OCI-LY1 (cell line): ENCODE measurements at regions not wholly inside any gene's neighbourhood (a gene's known extent, or its start where the extent isn't known, plus 50 kb on each side); places are given as distances from the start of the nearest gene placed in this dataset.

Source experiments
- H2AFZ ChIP-seq: fragments of 200-600 bp; sonication (generic), shearing (Covaris generic); 2 replicates; pipeline ENCODE4 v1.6.0; 2014; ENCODE audit warnings: antibody characterized with exemption, mild to moderate bottlenecking, low read length
- H3F3A ChIP-seq: fragments of 200-600 bp; sonication (generic), shearing (Covaris generic); 2 replicates; pipeline ENCODE4 v1.6.0; 2014; ENCODE audit warnings: mild to moderate bottlenecking, antibody characterized with exemption, low read length, moderate library complexity; ENCODE audit not compliant: insufficient read depth
- H3K27ac ChIP-seq: fragments of 200-600 bp; sonication (generic); 2 replicates; pipeline ENCODE4 v1.5.1; 2014; ENCODE audit warnings: low read length, mixed run types, mild to moderate bottlenecking, low read depth; ENCODE audit not compliant: poor library complexity, severe bottlenecking
- H3K27me3 ChIP-seq: fragments of 200-600 bp; sonication (generic); 2 replicates; pipeline ENCODE4 v1.6.0; 2014; ENCODE audit warnings: antibody characterized with exemption, mild to moderate bottlenecking, low read length, moderate library complexity; ENCODE audit not compliant: insufficient read depth
- H3K36me3 ChIP-seq: fragments of 200-600 bp; sonication (generic); 2 replicates; pipeline ENCODE4 v1.6.1; 2014; ENCODE audit warnings: mild to moderate bottlenecking, antibody characterized with exemption, low read length, moderate library complexity, mixed read lengths; ENCODE audit not compliant: insufficient read depth
- H3K4me1 ChIP-seq: fragments of 200-600 bp; sonication (generic); 2 replicates; pipeline ENCODE4 v1.5.1; 2014; ENCODE audit warnings: mild to moderate bottlenecking, low read length, moderate library complexity; ENCODE audit not compliant: insufficient read depth, severe bottlenecking
- H3K4me2 ChIP-seq: fragments of 200-600 bp; sonication (generic), shearing (Covaris generic); 2 replicates; pipeline ENCODE4 v1.6.1; 2014; ENCODE audit warnings: low read length
- H3K4me3 ChIP-seq: fragments of 200-600 bp; sonication (generic); 2 replicates; pipeline ENCODE4 v1.5.1; 2014; ENCODE audit warnings: low read length, low read depth, mild to moderate bottlenecking, mixed read lengths; ENCODE audit not compliant: poor library complexity, severe bottlenecking
- H3K79me2 ChIP-seq: fragments of 200-600 bp; shearing (Covaris generic); 2 replicates; pipeline ENCODE4 v1.6.1; 2016; ENCODE audit warnings: mixed run types, low read length, mixed read lengths; ENCODE audit not compliant: insufficient read depth
- H3K9ac ChIP-seq: fragments of 200-600 bp; sonication (generic), shearing (Covaris generic); 2 replicates; pipeline ENCODE4 v1.6.1; 2014; ENCODE audit warnings: mild to moderate bottlenecking, low read length, mixed read lengths
- H3K9me2 ChIP-seq: fragments of 200-600 bp; sonication (generic), shearing (Covaris generic); 2 replicates; pipeline ENCODE4 v1.6.1; 2014; ENCODE audit warnings: low read depth, mild to moderate bottlenecking, low read length, mixed read lengths
- H3K9me3 ChIP-seq: fragments of 200-600 bp; shearing (Covaris generic); 2 replicates; pipeline ENCODE4 v1.6.1; 2014; ENCODE audit warnings: low read length, mixed read lengths
- H4K20me1 ChIP-seq: fragments of 200-600 bp; sonication (generic), shearing (Covaris generic); 2 replicates; pipeline ENCODE4 v1.6.0; 2016; ENCODE audit warnings: mild to moderate bottlenecking, low read length; ENCODE audit not compliant: insufficient read depth
- EZH2 ChIP-seq: fragments of 200-600 bp; sonication (generic), shearing (Covaris generic); IDR thresholded peaks from 2 replicates; pipeline ENCODE4 v1.8.0; 2017; ENCODE audit warnings: borderline replicate concordance, mixed run types, mild to moderate bottlenecking, antibody characterized with exemption, low read length, moderate library complexity, mixed read lengths
- TF ChIP-seq, protein P1 (sequence below): fragments of 200-600 bp; sonication (generic), shearing (Covaris generic); IDR thresholded peaks from 2 replicates; pipeline ENCODE4 v1.5.1; 2017; ENCODE audit warnings: mild to moderate bottlenecking, antibody characterized with exemption, low read length, moderate library complexity, mixed read lengths

- H3K36me3 ChIP-seq = no peaks in the 10 kb centered on the region
- H3K9ac ChIP-seq = no peak overlapping the region
- no peak overlapping the region for H3K4me3 ChIP-seq
- H3K27ac ChIP-seq = no peak overlapping the region
- no peaks in the 10 kb centered on the region for H3K79me2 ChIP-seq
- H3K4me2 ChIP-seq = no peak overlapping the region
- no peaks in the 10 kb centered on the region for H3K27me3 ChIP-seq
- H4K20me1 ChIP-seq = no peaks in the 10 kb centered on the region
- no peaks in the 10 kb centered on the region for H3K9me3 ChIP-seq
- no peak for TF ChIP-seq EZH2
- TF ChIP-seq, protein P1, sequence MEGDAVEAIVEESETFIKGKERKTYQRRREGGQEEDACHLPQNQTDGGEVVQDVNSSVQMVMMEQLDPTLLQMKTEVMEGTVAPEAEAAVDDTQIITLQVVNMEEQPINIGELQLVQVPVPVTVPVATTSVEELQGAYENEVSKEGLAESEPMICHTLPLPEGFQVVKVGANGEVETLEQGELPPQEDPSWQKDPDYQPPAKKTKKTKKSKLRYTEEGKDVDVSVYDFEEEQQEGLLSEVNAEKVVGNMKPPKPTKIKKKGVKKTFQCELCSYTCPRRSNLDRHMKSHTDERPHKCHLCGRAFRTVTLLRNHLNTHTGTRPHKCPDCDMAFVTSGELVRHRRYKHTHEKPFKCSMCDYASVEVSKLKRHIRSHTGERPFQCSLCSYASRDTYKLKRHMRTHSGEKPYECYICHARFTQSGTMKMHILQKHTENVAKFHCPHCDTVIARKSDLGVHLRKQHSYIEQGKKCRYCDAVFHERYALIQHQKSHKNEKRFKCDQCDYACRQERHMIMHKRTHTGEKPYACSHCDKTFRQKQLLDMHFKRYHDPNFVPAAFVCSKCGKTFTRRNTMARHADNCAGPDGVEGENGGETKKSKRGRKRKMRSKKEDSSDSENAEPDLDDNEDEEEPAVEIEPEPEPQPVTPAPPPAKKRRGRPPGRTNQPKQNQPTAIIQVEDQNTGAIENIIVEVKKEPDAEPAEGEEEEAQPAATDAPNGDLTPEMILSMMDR = no peak
- H2AFZ ChIP-seq = no peak overlapping the region
- no peaks in the 10 kb centered on the region for H3F3A ChIP-seq
- H3K4me1 ChIP-seq = no peaks in the 10 kb centered on the region
- no peaks in the 10 kb centered on the region for H3K9me2 ChIP-seq
Measured at GRCh38 chr9:11892401-11892800, 800.8 kb upstream of the TYRP1 start.

GRCh38 chr9:11893331-11893730 is 799.9 kb upstream of the TYRP1 start:
- H3K27ac ChIP-seq = no peak overlapping the region
- no peak overlapping the region for H3K4me3 ChIP-seq
- no peaks in the 10 kb centered on the region for H3K27me3 ChIP-seq
- TF ChIP-seq, protein P1 = no peak
- no peak for TF ChIP-seq EZH2
- no peak overlapping the region for H2AFZ ChIP-seq
- no peaks in the 10 kb centered on the region for H3F3A ChIP-seq
- no peaks in the 10 kb centered on the region for H3K9me2 ChIP-seq
- no peaks in the 10 kb centered on the region for H3K4me1 ChIP-seq
- no peaks in the 10 kb centered on the region for H3K9me3 ChIP-seq
- H4K20me1 ChIP-seq = no peaks in the 10 kb centered on the region
- H3K79me2 ChIP-seq = no peaks in the 10 kb centered on the region
- no peak overlapping the region for H3K9ac ChIP-seq
- no peak overlapping the region for H3K4me2 ChIP-seq
- no peaks in the 10 kb centered on the region for H3K36me3 ChIP-seq

DNA sequence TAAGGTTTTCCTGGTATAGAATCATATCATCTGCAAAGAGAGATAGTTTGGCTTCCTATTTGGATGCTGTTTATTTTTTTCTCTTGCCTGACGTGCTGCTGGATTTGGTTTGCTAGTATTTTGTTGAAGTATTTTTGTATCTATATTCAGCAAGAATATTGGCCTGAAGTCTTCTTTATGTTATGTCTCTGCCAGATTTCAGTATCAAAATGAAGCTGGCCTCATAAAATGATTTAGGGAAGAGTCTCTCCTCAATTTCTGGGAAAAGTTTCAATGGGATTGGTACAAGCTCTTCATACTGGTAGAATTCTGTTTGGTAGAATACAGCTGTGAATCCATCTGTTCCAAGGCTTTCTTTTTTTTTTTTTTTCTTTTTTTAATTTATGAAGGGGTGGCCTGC is 799.0 kb upstream of the TYRP1 start:
- Histone ChIP-seq H3K27ac (no peak overlapping the region), H3K36me3 (no peaks in the 10 kb centered on the region), H3K9me3 (no peaks in the 10 kb centered on the region), H3K27me3 (no peaks in the 10 kb centered on the region), H3K4me2 (no peak overlapping the region), H3K9me2 (no peaks in the 10 kb centered on the region), H2AFZ (no peak overlapping the region), H3K4me3 (no peak overlapping the region), H3K4me1 (no peaks in the 10 kb centered on the region), H4K20me1 (no peaks in the 10 kb centered on the region), H3K79me2 (no peaks in the 10 kb centered on the region), H3F3A (no peaks in the 10 kb centered on the region), H3K9ac (no peak overlapping the region)
- TF ChIP-seq, protein P1 = no peak
- TF ChIP-seq EZH2 = no peak
